Adrenal gland (tissue), 9 donors: ENCODE measurements at regions not wholly inside any gene's neighbourhood (a gene's known extent, or its start where the extent isn't known, plus 50 kb on each side); places are given as distances from the start of the nearest gene placed in this dataset.

Experiments used
- DNase-seq, 7 donors: peaks; one replicate each; pipeline ENCODE4 v3.0.0-alpha.2; 2019 to 2020
- H3K27ac ChIP-seq, 5 donors: fragments of 200-600 bp; sonication (generic) in 4 of 5; 1 replicate in 3 of 5; 2 replicates in 2 of 5; pipeline versions ENCODE4 v1.5.1 to v1.8.0; 2016 to 2020; ENCODE audit warnings: mild to moderate bottlenecking in 1 of 5
- H3K27me3 ChIP-seq: fragments of 200-600 bp; 2 replicates; pipeline ENCODE4 v1.8.0; 2021
- H3K36me3 ChIP-seq, 2 donors: fragments of 200-600 bp; replicated peaks in 1 of 2; 1 replicate in 1 of 2; 2 replicates in 1 of 2; pipeline versions ENCODE4 v1.5.1 to v1.8.0; 2018 to 2022
- H3K4me1 ChIP-seq, 2 donors: fragments of 200-600 bp; replicated peaks in 1 of 2; 1 replicate in 1 of 2; 2 replicates in 1 of 2; pipeline versions ENCODE4 v1.5.1 to v1.8.0; 2018 to 2021
- H3K4me3 ChIP-seq, 4 donors: fragments of 200-600 bp; sonication (generic) in 3 of 4; one replicate each; pipeline ENCODE4 v1.5.1; 2016 to 2018
- H3K9me3 ChIP-seq, 3 donors: fragments of 200-600 bp; sonication (generic) in 1 of 3; replicated peaks in 1 of 3; 1 replicate in 2 of 3; 2 replicates in 1 of 3; pipeline versions ENCODE4 v1.5.1 to v1.8.0; 2016 to 2021
- CTCF ChIP-seq, 6 experiments: fragments of 450-650 bp in 4 of 6; fragments of 200-600 bp in 2 of 6; sonication (generic) in 1 of 6; IDR thresholded peaks; 1 replicate in 5 of 6; 2 replicates in 1 of 6; pipeline versions ENCODE4 v1.5.1 to v1.8.0; 2016 to 2021; ENCODE audit warnings: antibody characterized with exemption in 6 of 6, mild to moderate bottlenecking in 2 of 6, moderate library complexity in 1 of 6
- POLR2A ChIP-seq, 2 donors: fragments of 450-650 bp; IDR thresholded peaks; one replicate each; pipeline ENCODE4 v1.6.1; 2017; ENCODE audit warnings: antibody characterized with exemption in 2 of 2, mild to moderate bottlenecking in 2 of 2, moderate library complexity in 1 of 2
- WGBS, 4 donors: extraction: QIAGEN DNeasy Blood & Tissue Kit in 2 of 4; methylation state at CpG; one replicate each; pipeline versions ENCODE4 v1.1.5 to v1.1.7; 2013 to 2017; 5-methylcytosine and 5-hydroxymethylcytosine counted together
- intact Hi-C, 2 donors: fragments of 100-400 bp; cut with DNase I; formaldehyde crosslinking; loops; one replicate each; pipeline versions ENCODE4 v1.14.1 to v1.15.0; 2022 to 2023
- donor health status: healthy with polysubstance abuse.
- donor health status: Bipolar disorder and iron deficiency.
- donor health status: DM: yes; HTN: yes; CAD: no.
- donor health status: DM: no; HTN: no; CAD: no.
- donor health status: DM: no; HTN: no; CAD: no.

- H3K9me3 ChIP-seq = no peaks in the 10 kb centered on the region
- H3K27ac ChIP-seq = no peak overlapping the region
- TF ChIP-seq CTCF (IDR thresholded peaks at IDR 0.05) (no peak), POLR2A (IDR thresholded peaks at IDR 0.05) (no peak)
- H3K4me1 ChIP-seq = no peaks in the 10 kb centered on the region
- intact Hi-C loops = no loop called here
- no peak overlapping the region for H3K4me3 ChIP-seq
- DNase-seq = no peak
- no peaks in the 10 kb centered on the region for H3K27me3 ChIP-seq
- no peaks in the 10 kb centered on the region for H3K36me3 ChIP-seq
- 65 to 76% (median 71%) methylated on average over 2 of the region's 2 CpGs for WGBS, 4 donors
These were observed 1985.1 kb upstream of the PIK3C3 start for GRCh38 chr18:39969803-39970494.

- DNase-seq = no peak
- no peak overlapping the region for H3K4me3 ChIP-seq
- no peaks in the 10 kb centered on the region for H3K4me1 ChIP-seq
- no peaks in the 10 kb centered on the region for H3K36me3 ChIP-seq
- no peak overlapping the region for H3K27ac ChIP-seq
- H3K27me3 ChIP-seq = no peaks in the 10 kb centered on the region
- WGBS, 4 donors = 50 to 58% (median 54%) methylated on average over 3 of the region's 3 CpGs
- intact Hi-C loops = no loop called here
- H3K9me3 ChIP-seq = no peaks in the 10 kb centered on the region
- peak in 3 of 6 experiments; percentile 11 to 32 (median 18) for TF ChIP-seq CTCF (IDR thresholded peaks at IDR 0.05)
- TF ChIP-seq POLR2A (IDR thresholded peaks at IDR 0.05) = no peak
These were observed 1988.8 kb upstream of the PIK3C3 start for GRCh38 chr18:39966275-39966674.

- Histone ChIP-seq H3K4me1 (no peaks in the 10 kb centered on the region), H3K36me3 (no peaks in the 10 kb centered on the region), H3K9me3 (no peaks in the 10 kb centered on the region), H3K4me3 (no peak overlapping the region), H3K27ac (no peak overlapping the region), H3K27me3 (no peaks in the 10 kb centered on the region)
- intact Hi-C loops = no loop called here
- 61 to 72% (median 68%) methylated on average over 2 of the region's 2 CpGs for WGBS, 4 donors
- TF ChIP-seq POLR2A (IDR thresholded peaks at IDR 0.05) (no peak), CTCF (IDR thresholded peaks at IDR 0.05) (no peak)
- no peak for DNase-seq
These were observed 1992.5 kb upstream of the PIK3C3 start for GRCh38 chr18:39962546-39962945.

- Histone ChIP-seq H3K4me3 (no peak overlapping the region), H3K36me3 (no peaks in the 10 kb centered on the region), H3K27ac (no peak overlapping the region), H3K9me3 (no peaks in the 10 kb centered on the region), H3K27me3 (no peaks in the 10 kb centered on the region), H3K4me1 (no peaks in the 10 kb centered on the region)
- intact Hi-C loops = no loop called here
- WGBS, 4 donors = 65 to 85% (median 79%) methylated on average over 1 of the region's 1 CpG
- DNase-seq = no peak
- TF ChIP-seq POLR2A (IDR thresholded peaks at IDR 0.05) (no peak), CTCF (IDR thresholded peaks at IDR 0.05) (no peak)
These were observed 1994.5 kb upstream of the PIK3C3 start for GRCh38 chr18:39960550-39960949.
